GM23338 (cell line): ENCODE measurements at regions not wholly inside any gene's neighbourhood (a gene's known extent, or its start where the extent isn't known, plus 50 kb on each side); places are given as distances from the start of the nearest gene placed in this dataset.

Experiments
- ATAC-seq: fragments of 200-7000 bp; cut with Tn5 transposase; 3 replicates; pipeline ENCODE4 v1.9.1; 2020
- DNase-seq: peaks from one replicate; pipeline ENCODE4 v3.0.0-alpha.2; 2015; ENCODE audit warnings: low spot score
- H2AFZ ChIP-seq: fragments of 200-600 bp; sonication (generic); 2 replicates; pipeline ENCODE4 v1.8.0; 2016; ENCODE audit warnings: antibody characterized with exemption, mild to moderate bottlenecking, moderate library complexity
- H3F3A ChIP-seq: fragments of 200-600 bp; sonication (generic); replicated peaks from 2 replicates; pipeline ENCODE4 v1.8.0; 2017; ENCODE audit warnings: antibody characterized with exemption, mixed run types, low read depth
- H3K27ac ChIP-seq: fragments of 200-600 bp; sonication (generic); 2 replicates; pipeline ENCODE4 v1.6.1; 2016; ENCODE audit warnings: low read depth
- H3K27me3 ChIP-seq: fragments of 200-600 bp; sonication (generic); 2 replicates; pipeline ENCODE4 v1.8.0; 2016; ENCODE audit warnings: mild to moderate bottlenecking, mixed run types, moderate library complexity; ENCODE audit not compliant: insufficient read depth
- H3K36me3 ChIP-seq: fragments of 200-600 bp; sonication (generic); 2 replicates; pipeline ENCODE4 v1.8.0; 2016; ENCODE audit warnings: mild to moderate bottlenecking; ENCODE audit not compliant: insufficient read depth
- H3K4me1 ChIP-seq: fragments of 200-600 bp; sonication (generic); 2 replicates; pipeline ENCODE4 v1.8.0; 2016; ENCODE audit warnings: mild to moderate bottlenecking, moderate library complexity; ENCODE audit not compliant: insufficient read depth
- H3K4me2 ChIP-seq: fragments of 200-600 bp; sonication (generic); 2 replicates; pipeline ENCODE4 v1.7.1; 2017; ENCODE audit warnings: mixed run types
- H3K4me3 ChIP-seq: fragments of 200-600 bp; sonication (generic); 2 replicates; pipeline ENCODE4 v1.6.1; 2016; ENCODE audit warnings: mixed run types
- H3K79me2 ChIP-seq: fragments of 200-600 bp; sonication (generic); replicated peaks from 2 replicates; pipeline ENCODE4 v1.8.0; 2017; ENCODE audit warnings: mild to moderate bottlenecking; ENCODE audit not compliant: insufficient read depth
- H3K9me2 ChIP-seq: fragments of 200-600 bp; sonication (generic); 2 replicates; pipeline ENCODE4 v1.8.0; 2017; ENCODE audit not compliant: insufficient read depth
- H4K20me1 ChIP-seq: fragments of 200-600 bp; sonication (generic); replicated peaks from 2 replicates; pipeline ENCODE4 v1.8.0; 2017; ENCODE audit warnings: mild to moderate bottlenecking; ENCODE audit not compliant: insufficient read depth
- H3K27ac Mint-ChIP-seq: 2 replicates; pipeline ENCODE4 v1.8.0; 2020; ENCODE audit warnings: inconsistent platforms, mild to moderate bottlenecking, moderate library complexity, mixed read lengths
- H3K27me3 Mint-ChIP-seq: 3 replicates; pipeline ENCODE4 v1.8.0; 2022; ENCODE audit warnings: low read depth, mild to moderate bottlenecking, moderate library complexity, mixed read lengths, inconsistent platforms; ENCODE audit not compliant: insufficient read depth, poor library complexity
- H3K36me3 Mint-ChIP-seq: 3 replicates; pipeline ENCODE4 v1.8.0; 2021; ENCODE audit warnings: low read depth, mild to moderate bottlenecking, inconsistent platforms, moderate library complexity, mixed read lengths
- H3K4me1 Mint-ChIP-seq: 3 replicates; pipeline ENCODE4 v1.8.0; 2020; ENCODE audit warnings: mild to moderate bottlenecking, inconsistent platforms, mixed read lengths
- H3K4me3 Mint-ChIP-seq: 3 replicates; pipeline ENCODE4 v1.8.0; 2021; ENCODE audit warnings: moderate library complexity, mild to moderate bottlenecking, inconsistent platforms, mixed read lengths
- H3K9me3 Mint-ChIP-seq: 3 replicates; pipeline ENCODE4 v1.8.0; 2020; ENCODE audit warnings: moderate library complexity, mild to moderate bottlenecking, inconsistent platforms, mixed read lengths
- CREB1 ChIP-seq: fragments of 250-450 bp; sonication (Bioruptor Pico); IDR thresholded peaks from 2 replicates; pipeline ENCODE4 v1.5.0; 2020; ENCODE audit warnings: low read depth, mild to moderate bottlenecking, moderate library complexity
- CTCF ChIP-seq, 2 experiments: fragments of 200-600 bp in 1 of 2; sonication (generic) in 1 of 2; conservative IDR thresholded peaks; 2 replicates each; pipeline versions ENCODE4 v1.5.1 to v1.6.1; 2016 to 2017; ENCODE audit warnings: antibody characterized with exemption in 2 of 2, low read depth in 2 of 2, mild to moderate bottlenecking in 2 of 2, moderate library complexity in 1 of 2
- EZH2 ChIP-seq: fragments of 200-600 bp; sonication (generic); IDR thresholded peaks from one replicate; pipeline ENCODE4 v1.8.0; 2017; ENCODE audit warnings: antibody characterized with exemption, mild to moderate bottlenecking, low read depth; ENCODE audit not compliant: unreplicated experiment
- NANOG ChIP-seq: IDR thresholded peaks from 2 replicates; pipeline ENCODE4 v1.6.1; 2016; ENCODE audit warnings: antibody characterized with exemption, borderline replicate concordance
- POLR2AphosphoS5 ChIP-seq: IDR thresholded peaks from 2 replicates; pipeline ENCODE4 v1.6.1; 2016; ENCODE audit warnings: antibody characterized with exemption, low read depth
- STAT1 ChIP-seq: IDR thresholded peaks from one replicate; pipeline ENCODE4 v1.6.1; 2016; ENCODE audit warnings: antibody characterized with exemption; ENCODE audit not compliant: unreplicated experiment
- ZNF114 ChIP-seq: fragments of 250-450 bp; sonication (Bioruptor Pico); IDR thresholded peaks from 2 replicates; pipeline ENCODE4 v1.5.0; 2020; ENCODE audit warnings: mild to moderate bottlenecking, moderate library complexity
- ZNF331 ChIP-seq: fragments of 250-450 bp; sonication (Bioruptor Pico); IDR thresholded peaks from 2 replicates; pipeline ENCODE4 v1.5.0; 2020; ENCODE audit warnings: low read depth, mild to moderate bottlenecking, moderate library complexity
- ZNF462 ChIP-seq: fragments of 250-450 bp; sonication (Bioruptor Pico); IDR thresholded peaks from 2 replicates; pipeline ENCODE4 v1.5.0; 2020; ENCODE audit warnings: mild to moderate bottlenecking, moderate library complexity

- TF ChIP-seq ZNF114 (CRISPR knock-in tag) = no peak
- TF ChIP-seq NANOG = no peak
- no peak for TF ChIP-seq POLR2AphosphoS5
Observed at GRCh38 chr1:14292520-14292919, 306.0 kb upstream of the KAZN start (continued).

- H3K4me2 ChIP-seq = no peak overlapping the region
- Mint-ChIP-seq H3K9me3 (peaks cover 16% of the 10 kb centered on the region), H3K4me3 (no peak overlapping the region), H3K27me3 (peaks cover 2% of the 10 kb centered on the region), H3K36me3 (peaks cover 9% of the 10 kb centered on the region), H3K4me1 (peaks cover 16% of the 10 kb centered on the region), H3K27ac (no peak overlapping the region)
- no peaks in the 10 kb centered on the region; the same call in 1 of the 2 replicates for H3K36me3 ChIP-seq
- H3K9me2 ChIP-seq = 0 out of 2 replicates have a peak, but pooled peaks cover 5% of the 10 kb centered on the region
- DNase-seq = no peak
- TF ChIP-seq ZNF331 (CRISPR knock-in tag) (no peak), STAT1 (no peak), EZH2 (no peak), CREB1 (no peak), CTCF (conservative IDR thresholded peaks at IDR 0.05; ENCODE audit: low read depth in 2 of 2) (no peak), ZNF462 (CRISPR knock-in tag) (no peak), ZNF114 (CRISPR knock-in tag) (no peak)
- H3K79me2 ChIP-seq = no peaks in the 10 kb centered on the region
- no peak overlapping the region for H2AFZ ChIP-seq
- no peaks in the 10 kb centered on the region for H4K20me1 ChIP-seq
- no peak overlapping the region for H3K27ac ChIP-seq
- H3K4me1 ChIP-seq = 0 out of 2 replicates have a peak, but pooled peaks cover 11% of the 10 kb centered on the region
- ATAC-seq = no peak
- H3K27me3 ChIP-seq = no peaks in the 10 kb centered on the region
- H3K4me3 ChIP-seq = no peak overlapping the region
- no peaks in the 10 kb centered on the region for H3F3A ChIP-seq
Observed at GRCh38 chr1:14294006-14294405, 304.5 kb upstream of the KAZN start.
